H9 (cell line): ENCODE measurements at regions not wholly inside any gene's neighbourhood (a gene's known extent, or its start where the extent isn't known, plus 50 kb on each side); places are given as distances from the start of the nearest gene placed in this dataset.

Experiments
- DNase-seq: peaks from one replicate; pipeline ENCODE4 v3.0.0-alpha.2; 2017
- H2AFZ ChIP-seq: one replicate; pipeline ENCODE4 v1.6.1; 2013; ENCODE audit warnings: mild to moderate bottlenecking, low read length, control low read depth, moderate library complexity
- H2AK5ac ChIP-seq: 2 replicates; pipeline ENCODE4 v1.6.1; 2013; ENCODE audit warnings: low read length, control low read depth, mixed read lengths; ENCODE audit not compliant: insufficient read length
- H2BK120ac ChIP-seq: one replicate; pipeline ENCODE4 v1.6.1; 2013; ENCODE audit warnings: low read depth, mild to moderate bottlenecking, low read length, control low read depth, inconsistent platforms; ENCODE audit not compliant: poor library complexity, severe bottlenecking
- H2BK12ac ChIP-seq: 2 replicates; pipeline ENCODE4 v1.6.1; 2013; ENCODE audit warnings: low read length, control low read depth, mixed read lengths, low read depth; ENCODE audit not compliant: insufficient read length
- H2BK15ac ChIP-seq: 2 replicates; pipeline ENCODE4 v1.6.1; 2013; ENCODE audit warnings: low read depth, low read length, control low read depth
- H2BK20ac ChIP-seq: one replicate; pipeline ENCODE4 v1.6.1; 2013; ENCODE audit warnings: low read depth, mild to moderate bottlenecking, low read length, control low read depth, inconsistent platforms; ENCODE audit not compliant: poor library complexity, severe bottlenecking
- H2BK5ac ChIP-seq: 2 replicates; pipeline ENCODE4 v1.6.1; 2013; ENCODE audit warnings: low read length, control low read depth, mixed read lengths; ENCODE audit not compliant: insufficient read length
- H3K14ac ChIP-seq: 2 replicates; pipeline ENCODE4 v1.6.1; 2013; ENCODE audit warnings: low read length, control low read depth; ENCODE audit not compliant: insufficient read depth
- H3K18ac ChIP-seq: 2 replicates; pipeline ENCODE4 v1.6.1; 2013; ENCODE audit warnings: low read depth, mild to moderate bottlenecking, mixed read lengths, low read length, control low read depth; ENCODE audit not compliant: insufficient read length
- H3K23ac ChIP-seq: 2 replicates; pipeline ENCODE4 v1.6.1; 2013; ENCODE audit warnings: low read length, control low read depth, mixed read lengths, low read depth; ENCODE audit not compliant: insufficient read length
- H3K23me2 ChIP-seq: 2 replicates; pipeline ENCODE4 v1.6.1; 2013; ENCODE audit warnings: low read depth, mild to moderate bottlenecking, mixed read lengths, low read length, control low read depth; ENCODE audit not compliant: insufficient read length, poor library complexity, severe bottlenecking
- H3K27ac ChIP-seq: 2 replicates; pipeline ENCODE4 v1.5.1; 2013; ENCODE audit warnings: low read length, control low read depth, mixed read lengths, low read depth; ENCODE audit not compliant: insufficient read length
- H3K27me3 ChIP-seq: 2 replicates; pipeline ENCODE4 v1.6.1; 2013; ENCODE audit warnings: low read length, control low read depth, inconsistent platforms; ENCODE audit not compliant: insufficient read depth
- H3K4ac ChIP-seq: 2 replicates; pipeline ENCODE4 v1.6.1; 2013; ENCODE audit warnings: low read depth, mild to moderate bottlenecking, control low read depth, inconsistent platforms, low read length, moderate library complexity
- H3K4me1 ChIP-seq: 2 replicates; pipeline ENCODE4 v1.6.1; 2013; ENCODE audit warnings: low read length, control low read depth, inconsistent platforms; ENCODE audit not compliant: insufficient read depth
- H3K4me2 ChIP-seq: 2 replicates; pipeline ENCODE4 v1.6.1; 2013; ENCODE audit warnings: low read length, control low read depth, mixed read lengths; ENCODE audit not compliant: insufficient read length, insufficient read depth
- H3K56ac ChIP-seq: 2 replicates; pipeline ENCODE4 v1.6.1; 2013; ENCODE audit warnings: low read depth, mild to moderate bottlenecking, mixed read lengths, low read length, control low read depth; ENCODE audit not compliant: insufficient read length
- H3K79me1 ChIP-seq: 2 replicates; pipeline ENCODE4 v1.6.1; 2013; ENCODE audit warnings: low read depth, mild to moderate bottlenecking, moderate library complexity, low read length, control low read depth, inconsistent platforms; ENCODE audit not compliant: insufficient read depth, poor library complexity, severe bottlenecking
- H3K79me2 ChIP-seq: 2 replicates; pipeline ENCODE4 v1.6.1; 2013; ENCODE audit warnings: low read length, control low read depth, inconsistent platforms; ENCODE audit not compliant: insufficient read depth
- H3K9ac ChIP-seq: 2 replicates; pipeline ENCODE4 v1.6.1; 2013; ENCODE audit warnings: low read length, control low read depth, mixed read lengths; ENCODE audit not compliant: insufficient read length; ENCODE audit errors: extremely low read depth
- H3K9me3 ChIP-seq: one replicate; pipeline ENCODE4 v1.6.1; 2013; ENCODE audit warnings: low read depth, low read length, inconsistent platforms; ENCODE audit not compliant: control insufficient read depth
- H3T11ph ChIP-seq: one replicate; pipeline ENCODE4 v1.6.1; 2013; ENCODE audit warnings: mild to moderate bottlenecking, low read length, control low read depth, inconsistent platforms
- H4K20me1 ChIP-seq: one replicate; pipeline ENCODE4 v1.6.1; 2013; ENCODE audit not compliant: control insufficient read depth, insufficient read length, insufficient read depth
- H4K5ac ChIP-seq: 2 replicates; pipeline ENCODE4 v1.6.1; 2013; ENCODE audit warnings: low read depth, mild to moderate bottlenecking, mixed read lengths, low read length, control low read depth; ENCODE audit not compliant: insufficient read length
- H4K8ac ChIP-seq: replicated peaks from 2 replicates; pipeline ENCODE4 v1.6.1; 2013; ENCODE audit warnings: low read length, control low read depth, mixed read lengths, low read depth; ENCODE audit not compliant: insufficient read length
- H4K91ac ChIP-seq: 2 replicates; pipeline ENCODE4 v1.6.1; 2013; ENCODE audit warnings: low read depth, mild to moderate bottlenecking, moderate library complexity, mixed read lengths, low read length, control low read depth; ENCODE audit not compliant: insufficient read length
- H3K27ac Mint-ChIP-seq, 3 experiments: 2 replicates in 2 of 3; 3 replicates in 1 of 3; pipeline ENCODE4 v1.8.0; 2020 to 2021; ENCODE audit warnings: mixed read lengths in 3 of 3, mild to moderate bottlenecking in 1 of 3, moderate library complexity in 1 of 3
- H3K27me3 Mint-ChIP-seq: 2 replicates; pipeline ENCODE4 v1.8.0; 2021; ENCODE audit warnings: low read depth, mild to moderate bottlenecking, moderate library complexity, mixed read lengths
- H3K36me3 Mint-ChIP-seq, 3 experiments: 2 replicates in 2 of 3; 3 replicates in 1 of 3; pipeline ENCODE4 v1.8.0; 2020 to 2021; ENCODE audit warnings: low read depth in 3 of 3, mixed read lengths in 3 of 3; ENCODE audit not compliant: insufficient read depth in 1 of 3
- H3K4me1 Mint-ChIP-seq, 2 experiments: 2 replicates each; pipeline ENCODE4 v1.8.0; 2020; ENCODE audit warnings: mixed read lengths in 2 of 2
- H3K4me3 Mint-ChIP-seq, 2 experiments: 2 replicates in 1 of 2; 3 replicates in 1 of 2; pipeline ENCODE4 v1.8.0; 2020 to 2021; ENCODE audit warnings: mild to moderate bottlenecking in 2 of 2, mixed read lengths in 2 of 2, moderate library complexity in 1 of 2
- H3K9me3 Mint-ChIP-seq, 2 experiments: 2 replicates in 1 of 2; 3 replicates in 1 of 2; pipeline ENCODE4 v1.8.0; 2020; ENCODE audit warnings: mild to moderate bottlenecking in 2 of 2, mixed read lengths in 2 of 2, moderate library complexity in 1 of 2
- WGBS: extraction: QIAGEN DNeasy Blood & Tissue Kit; methylation state at CpG from one replicate; pipeline ENCODE4 v1.1.7; 2013; ENCODE audit warnings: missing lambda C conversion rate, low lambda C conversion rate, mixed read lengths; ENCODE audit not compliant: insufficient read length; ENCODE audit errors: extremely low coverage; 5-methylcytosine and 5-hydroxymethylcytosine counted together
- TF ChIP-seq, protein P1 (sequence below): fragments of 200-600 bp; sonication (generic); conservative IDR thresholded peaks from 3 replicates; pipeline ENCODE4 v1.8.0; 2021; ENCODE audit warnings: antibody characterized with exemption, mild to moderate bottlenecking

- TF ChIP-seq, protein P1, sequence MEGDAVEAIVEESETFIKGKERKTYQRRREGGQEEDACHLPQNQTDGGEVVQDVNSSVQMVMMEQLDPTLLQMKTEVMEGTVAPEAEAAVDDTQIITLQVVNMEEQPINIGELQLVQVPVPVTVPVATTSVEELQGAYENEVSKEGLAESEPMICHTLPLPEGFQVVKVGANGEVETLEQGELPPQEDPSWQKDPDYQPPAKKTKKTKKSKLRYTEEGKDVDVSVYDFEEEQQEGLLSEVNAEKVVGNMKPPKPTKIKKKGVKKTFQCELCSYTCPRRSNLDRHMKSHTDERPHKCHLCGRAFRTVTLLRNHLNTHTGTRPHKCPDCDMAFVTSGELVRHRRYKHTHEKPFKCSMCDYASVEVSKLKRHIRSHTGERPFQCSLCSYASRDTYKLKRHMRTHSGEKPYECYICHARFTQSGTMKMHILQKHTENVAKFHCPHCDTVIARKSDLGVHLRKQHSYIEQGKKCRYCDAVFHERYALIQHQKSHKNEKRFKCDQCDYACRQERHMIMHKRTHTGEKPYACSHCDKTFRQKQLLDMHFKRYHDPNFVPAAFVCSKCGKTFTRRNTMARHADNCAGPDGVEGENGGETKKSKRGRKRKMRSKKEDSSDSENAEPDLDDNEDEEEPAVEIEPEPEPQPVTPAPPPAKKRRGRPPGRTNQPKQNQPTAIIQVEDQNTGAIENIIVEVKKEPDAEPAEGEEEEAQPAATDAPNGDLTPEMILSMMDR, result no peak
- no CpG with 5 or more reads among the region's 5 CpGs for WGBS
- no peak overlapping the region for H2BK120ac ChIP-seq
- H3K18ac ChIP-seq, result no peak overlapping the region
- no peak for DNase-seq
- H3K4me1 ChIP-seq, result no peaks in the 10 kb centered on the region
- no peak overlapping the region for H3K4me3 Mint-ChIP-seq
- peaks cover 0 to 2% of the 10 kb centered on the region in 2 experiments; a peak in 3 of 5 replicates for H3K9me3 Mint-ChIP-seq
- H2BK15ac ChIP-seq, result no peak overlapping the region
- no peak overlapping the region; a peak in 1 of 7 replicates for H3K27ac Mint-ChIP-seq
- no peaks in the 10 kb centered on the region for H3K79me1 ChIP-seq
- no peak overlapping the region for H3K14ac ChIP-seq
- H3K79me2 ChIP-seq, result no peaks in the 10 kb centered on the region
- peaks cover 4% of the 10 kb centered on the region for H3K27me3 Mint-ChIP-seq
- no peak overlapping the region for H3T11ph ChIP-seq
- no peak overlapping the region for H4K8ac ChIP-seq
- H4K5ac ChIP-seq, result no peak overlapping the region
- no peak overlapping the region for H3K9ac ChIP-seq
- H2BK12ac ChIP-seq, result no peak overlapping the region
- H3K27me3 ChIP-seq, result no peaks in the 10 kb centered on the region
- H3K27ac ChIP-seq, result no peak overlapping the region
- H3K4me1 Mint-ChIP-seq, result peaks cover 0 to 5% of the 10 kb centered on the region in 2 experiments; a peak in 2 of 4 replicates
- H3K4me2 ChIP-seq, result no peak overlapping the region
- no peak overlapping the region for H2AFZ ChIP-seq
- H3K23ac ChIP-seq, result no peak overlapping the region
- no peaks in the 10 kb centered on the region for H3K23me2 ChIP-seq
- H3K36me3 Mint-ChIP-seq, result peaks cover 0 to 1% (median 0%) of the 10 kb centered on the region in 3 experiments; a peak in 2 of 7 replicates
- H3K56ac ChIP-seq, result no peak overlapping the region
- no peak overlapping the region for H2BK5ac ChIP-seq
- no peaks in the 10 kb centered on the region for H3K9me3 ChIP-seq
- no peak overlapping the region for H2BK20ac ChIP-seq
- no peaks in the 10 kb centered on the region for H4K20me1 ChIP-seq
- no peak overlapping the region for H2AK5ac ChIP-seq
- no peak overlapping the region for H3K4ac ChIP-seq
- H4K91ac ChIP-seq, result no peak overlapping the region
Measured at GRCh38 chr10:78537018-78537417, 503.4 kb downstream of the RPS24 start.
